ENCODE measurements at regions not wholly inside any gene's neighbourhood (a gene's known extent, or its start where the extent isn't known, plus 50 kb on each side); places are given as distances from the start of the nearest gene placed in this dataset.
"Not testable (repeated sequence)": the region's sequence is repeated elsewhere in the genome, so short reads cannot be mapped to it uniquely, and the experiment has no call there.

DNA sequence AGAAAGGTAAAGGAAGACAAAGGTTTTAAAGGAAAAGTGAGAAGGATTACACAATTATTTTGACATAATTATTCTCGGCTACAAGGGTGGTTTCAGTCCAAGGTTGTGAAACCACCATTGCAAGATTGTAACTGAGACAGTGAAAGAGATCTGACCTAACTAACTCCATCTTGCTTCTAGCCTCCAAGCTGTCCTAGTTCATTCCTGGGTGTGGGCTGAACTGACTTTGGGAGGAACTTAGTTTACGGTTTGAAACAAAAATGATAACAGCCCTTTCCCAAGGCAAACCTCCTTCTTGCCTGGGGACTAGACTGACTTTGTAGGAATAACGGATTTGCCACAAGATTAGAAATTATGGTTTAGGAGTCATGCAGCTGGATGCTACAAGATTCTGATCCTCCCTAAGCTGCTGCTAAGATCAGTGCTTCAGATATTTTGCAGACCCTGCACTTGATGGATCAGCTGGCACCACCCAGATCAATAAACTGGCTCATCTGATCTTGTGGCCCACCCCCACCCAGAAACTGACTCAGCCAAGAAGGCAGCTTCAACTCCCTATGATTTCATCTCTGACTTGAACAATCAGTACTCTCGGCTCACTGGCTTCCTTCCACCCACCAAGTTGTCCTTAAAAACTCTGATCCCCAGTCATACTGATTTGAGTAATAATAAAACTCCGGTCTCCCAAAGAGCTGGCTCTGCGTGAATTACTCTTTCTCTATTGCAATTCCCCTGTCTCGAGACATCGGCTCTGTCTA lies 57.7 kb upstream of the AADACL2 start:
- intact Hi-C loops (cut with micrococcal nuclease; ENCODE audit: unreplicated experiment): no loop called here
- no peak for DNase-seq
- peaks cover 11% of the 10 kb centered on the region for H3K9me3 Mint-ChIP-seq (ENCODE audit: low read depth, unreplicated experiment)
- no TSS peak for BruUV-seq (replicated peaks)
- CTCF ChIA-PET: no interaction called here
- H3K4me3 Mint-ChIP-seq (ENCODE audit: low read depth, unreplicated experiment): no peak overlapping the region
- H3K4me1 Mint-ChIP-seq (ENCODE audit: low read depth, unreplicated experiment): no peaks in the 10 kb centered on the region
- no peaks in the 10 kb centered on the region for H3K27me3 Mint-ChIP-seq (ENCODE audit: unreplicated experiment)
- no peak overlapping the region for H3K27ac Mint-ChIP-seq (ENCODE audit: unreplicated experiment)
- H3K36me3 Mint-ChIP-seq (ENCODE audit: insufficient read depth, unreplicated experiment): peaks cover 4% of the 10 kb centered on the region
- TF ChIP-seq, protein P1, sequence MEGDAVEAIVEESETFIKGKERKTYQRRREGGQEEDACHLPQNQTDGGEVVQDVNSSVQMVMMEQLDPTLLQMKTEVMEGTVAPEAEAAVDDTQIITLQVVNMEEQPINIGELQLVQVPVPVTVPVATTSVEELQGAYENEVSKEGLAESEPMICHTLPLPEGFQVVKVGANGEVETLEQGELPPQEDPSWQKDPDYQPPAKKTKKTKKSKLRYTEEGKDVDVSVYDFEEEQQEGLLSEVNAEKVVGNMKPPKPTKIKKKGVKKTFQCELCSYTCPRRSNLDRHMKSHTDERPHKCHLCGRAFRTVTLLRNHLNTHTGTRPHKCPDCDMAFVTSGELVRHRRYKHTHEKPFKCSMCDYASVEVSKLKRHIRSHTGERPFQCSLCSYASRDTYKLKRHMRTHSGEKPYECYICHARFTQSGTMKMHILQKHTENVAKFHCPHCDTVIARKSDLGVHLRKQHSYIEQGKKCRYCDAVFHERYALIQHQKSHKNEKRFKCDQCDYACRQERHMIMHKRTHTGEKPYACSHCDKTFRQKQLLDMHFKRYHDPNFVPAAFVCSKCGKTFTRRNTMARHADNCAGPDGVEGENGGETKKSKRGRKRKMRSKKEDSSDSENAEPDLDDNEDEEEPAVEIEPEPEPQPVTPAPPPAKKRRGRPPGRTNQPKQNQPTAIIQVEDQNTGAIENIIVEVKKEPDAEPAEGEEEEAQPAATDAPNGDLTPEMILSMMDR (IDR thresholded peaks at IDR 0.05; ENCODE audit: unreplicated experiment): no peak

DNA sequence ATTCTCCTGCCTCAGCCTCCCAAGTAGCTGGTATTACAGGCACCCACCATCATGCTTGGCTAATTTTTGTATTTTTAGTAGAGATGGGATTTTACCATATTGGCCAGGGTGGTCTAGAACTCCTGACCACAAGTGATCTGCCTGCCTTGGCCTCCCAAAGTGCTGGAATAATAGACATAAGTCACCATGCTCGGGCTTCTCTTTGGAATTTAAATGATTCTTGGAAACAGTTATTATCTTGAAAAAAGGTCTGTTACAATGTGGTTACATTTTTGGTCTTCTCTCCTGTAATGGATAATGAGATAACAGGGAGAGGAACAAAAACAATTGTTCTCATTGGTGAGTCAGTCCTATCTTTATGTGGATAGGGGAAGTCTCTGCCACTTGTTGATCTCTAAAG lies 59.8 kb upstream of the AADACL2 start:
- Mint-ChIP-seq H3K9me3 (ENCODE audit: low read depth, unreplicated experiment) (peaks cover 3% of the 10 kb centered on the region), H3K27me3 (ENCODE audit: unreplicated experiment) (no peaks in the 10 kb centered on the region), H3K4me1 (ENCODE audit: low read depth, unreplicated experiment) (no peaks in the 10 kb centered on the region), H3K36me3 (ENCODE audit: insufficient read depth, unreplicated experiment) (no peaks in the 10 kb centered on the region), H3K4me3 (ENCODE audit: low read depth, unreplicated experiment) (no peak overlapping the region), H3K27ac (ENCODE audit: unreplicated experiment) (no peak overlapping the region)
- CTCF ChIA-PET: no interaction called here
- no peak for DNase-seq
- TF ChIP-seq, protein P1 (IDR thresholded peaks at IDR 0.05; ENCODE audit: unreplicated experiment): no peak
- BruUV-seq (replicated peaks): no TSS peak
- intact Hi-C loops (cut with micrococcal nuclease; ENCODE audit: unreplicated experiment): no loop called here

DNA sequence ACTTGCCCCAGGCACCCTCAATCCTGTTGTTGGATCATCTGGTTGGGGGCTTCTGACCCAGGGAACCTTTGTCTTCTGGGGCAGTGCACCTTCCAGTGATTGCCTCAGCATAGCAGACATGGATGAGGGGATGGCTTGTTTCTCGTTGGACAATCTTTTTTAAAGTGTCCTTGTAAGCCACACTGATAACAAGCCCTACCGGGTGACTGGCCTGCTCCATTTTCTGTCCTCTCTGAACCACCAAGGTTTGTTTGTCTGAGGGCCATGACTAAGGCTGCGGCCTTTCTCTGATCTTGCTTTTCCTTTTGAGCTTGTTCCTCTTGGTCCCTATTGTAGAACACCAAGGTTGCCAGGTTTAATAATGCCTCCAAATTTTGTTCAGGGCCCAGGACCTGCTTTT lies 66.0 kb upstream of the AADACL2 start:
- H3K27ac Mint-ChIP-seq (ENCODE audit: unreplicated experiment); CTCF ChIA-PET; DNase-seq; H3K9me3 Mint-ChIP-seq (ENCODE audit: low read depth, unreplicated experiment); H3K36me3 Mint-ChIP-seq (ENCODE audit: insufficient read depth, unreplicated experiment); H3K27me3 Mint-ChIP-seq (ENCODE audit: unreplicated experiment); H3K4me3 Mint-ChIP-seq (ENCODE audit: low read depth, unreplicated experiment); BruUV-seq (replicated peaks); H3K4me1 Mint-ChIP-seq (ENCODE audit: low read depth, unreplicated experiment): not testable (repeated sequence)
- intact Hi-C loops (cut with micrococcal nuclease; ENCODE audit: unreplicated experiment): loop anchor here (10.0 kb wide), 1 partner anchor 247 kb away; no protein-coding TSS in a partner anchor

DNA sequence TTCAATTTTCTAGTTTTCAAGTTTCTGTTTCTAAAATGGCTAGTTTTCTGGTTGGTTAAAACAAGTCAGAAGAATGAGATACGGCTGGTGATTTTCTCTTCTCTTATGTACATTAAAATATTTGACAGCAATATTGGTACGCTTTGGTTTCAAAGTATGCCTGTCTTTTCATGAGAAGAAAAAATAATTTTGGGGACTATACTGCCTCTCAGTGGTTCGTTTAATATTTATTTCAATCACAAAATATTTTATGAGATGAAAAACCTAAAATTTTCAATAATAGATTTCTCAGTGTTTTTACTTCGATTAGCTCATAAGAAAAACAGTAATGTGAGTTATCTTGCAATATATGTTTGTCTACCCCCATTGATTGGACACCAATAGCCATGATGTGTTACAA lies 72.8 kb upstream of the AADACL2 start:
- no TSS peak for BruUV-seq (replicated peaks)
- no peaks in the 10 kb centered on the region for H3K4me1 Mint-ChIP-seq (ENCODE audit: low read depth, unreplicated experiment)
- CTCF ChIA-PET: no interaction called here
- H3K9me3 Mint-ChIP-seq (ENCODE audit: low read depth, unreplicated experiment): no peaks in the 10 kb centered on the region
- no peak for DNase-seq
- no peaks in the 10 kb centered on the region for H3K36me3 Mint-ChIP-seq (ENCODE audit: insufficient read depth, unreplicated experiment)
- intact Hi-C loops (cut with micrococcal nuclease; ENCODE audit: unreplicated experiment): loop anchor here (1.0 to 10.0 kb wide), 4 partner anchors 178 to 254 kb away; no protein-coding TSS in a partner anchor
- no peak overlapping the region for H3K4me3 Mint-ChIP-seq (ENCODE audit: low read depth, unreplicated experiment)
- no peaks in the 10 kb centered on the region for H3K27me3 Mint-ChIP-seq (ENCODE audit: unreplicated experiment)
- no peak overlapping the region for H3K27ac Mint-ChIP-seq (ENCODE audit: unreplicated experiment)
- TF ChIP-seq, protein P1 (IDR thresholded peaks at IDR 0.05; ENCODE audit: unreplicated experiment): no peak

DNA sequence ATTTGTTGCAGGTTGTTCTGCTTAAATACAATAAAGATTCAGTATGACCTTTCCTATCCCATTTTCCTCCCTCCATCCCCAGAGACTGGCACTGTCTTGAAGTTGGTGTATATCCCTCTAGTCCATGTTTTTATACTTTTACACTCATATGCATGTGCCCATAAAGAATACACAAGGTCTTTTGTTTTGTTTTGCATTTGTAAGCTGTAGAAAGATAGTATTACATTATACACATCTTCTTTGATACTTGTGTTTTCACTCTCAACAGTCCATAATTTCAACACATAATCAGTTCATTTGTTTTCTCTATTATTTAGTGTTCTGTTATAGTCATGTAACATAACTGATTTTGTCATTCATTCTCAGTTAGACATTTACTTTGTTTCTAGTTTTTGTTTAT lies 88.7 kb upstream of the AADACL2 start:
- Mint-ChIP-seq H3K36me3 (ENCODE audit: insufficient read depth, unreplicated experiment) (no peaks in the 10 kb centered on the region), H3K4me3 (ENCODE audit: low read depth, unreplicated experiment) (no peak overlapping the region), H3K27me3 (ENCODE audit: unreplicated experiment) (no peaks in the 10 kb centered on the region), H3K27ac (ENCODE audit: unreplicated experiment) (no peak overlapping the region), H3K4me1 (ENCODE audit: low read depth, unreplicated experiment) (no peaks in the 10 kb centered on the region), H3K9me3 (ENCODE audit: low read depth, unreplicated experiment) (no peaks in the 10 kb centered on the region)
- BruUV-seq (replicated peaks): no TSS peak
- intact Hi-C loops (cut with micrococcal nuclease; ENCODE audit: unreplicated experiment): no loop called here
- TF ChIP-seq, protein P1 (IDR thresholded peaks at IDR 0.05; ENCODE audit: unreplicated experiment): no peak
- no peak for DNase-seq
- CTCF ChIA-PET: no interaction called here

Measured in Calu3 (cell line).